ENCODE measurements at regions not wholly inside any gene's neighbourhood (a gene's known extent, or its start where the extent isn't known, plus 50 kb on each side); places are given as distances from the start of the nearest gene placed in this dataset.

GRCh38 chr10:24149640-24150039 lies 59.3 kb upstream of the KIAA1217 start:
- no peak overlapping the region for H3K18ac ChIP-seq (ENCODE audit: low read length)
- no peak overlapping the region for H3K4ac ChIP-seq (ENCODE audit: low read length)
- no peak overlapping the region for H2BK12ac ChIP-seq (ENCODE audit: low read length)
- H4K91ac ChIP-seq (ENCODE audit: low read depth, low read length, poor library complexity) = no peak overlapping the region
- DNase-seq (ENCODE audit: low spot score) = no peak
- H2BK120ac ChIP-seq (ENCODE audit: low read depth, low read length) = no peak overlapping the region
- H2AK5ac ChIP-seq (ENCODE audit: low read depth, low read length) = no peak overlapping the region
- no peak overlapping the region for H3K4me3 ChIP-seq (ENCODE audit: low read length in 2 of 2)
- no peaks in the 10 kb centered on the region for H3K4me1 ChIP-seq (ENCODE audit: control insufficient read depth in 2 of 2, insufficient read depth in 1 of 2, low read depth in 1 of 2, low read length in 2 of 2)
- no peak overlapping the region for H3K4me2 ChIP-seq (ENCODE audit: insufficient read depth, low read length, poor library complexity, severe bottlenecking)
- peaks cover 0 to 6% (median 0%) of the 10 kb centered on the region in 3 experiments for H3K27me3 ChIP-seq (ENCODE audit: control insufficient read depth in 3 of 3, insufficient read depth in 3 of 3, low read depth in 1 of 3, low read length in 3 of 3)
- no peaks in the 10 kb centered on the region for H3K79me1 ChIP-seq (ENCODE audit: low read depth, low read length)
- H3K14ac ChIP-seq (ENCODE audit: low read length) = no peak overlapping the region
- WGBS, 2 donors (ENCODE audit: extremely low coverage in 2 of 2, insufficient read length in 2 of 2, insufficient replicate concordance in 1 of 2) = no CpG with 5 or more reads among the region's 2 CpGs
- H2AFZ ChIP-seq (ENCODE audit: low read length) = no peak overlapping the region
- H3K27ac ChIP-seq (replicated peaks; ENCODE audit: low read length) = no peak overlapping the region
- no peak overlapping the region for H4K8ac ChIP-seq (ENCODE audit: low read depth, low read length)
- H3K36me3 ChIP-seq (replicated peaks in 1 of 2; ENCODE audit: control insufficient read depth in 2 of 2, insufficient read depth in 2 of 2, low read length in 2 of 2) = no peaks in the 10 kb centered on the region
- H2BK5ac ChIP-seq (ENCODE audit: low read length) = no peak overlapping the region
- H3K9me3 ChIP-seq (replicated peaks in 1 of 2; ENCODE audit: control insufficient read depth in 2 of 2, insufficient read depth in 1 of 2, low read depth in 1 of 2, low read length in 2 of 2) = no peaks in the 10 kb centered on the region
- H3K23ac ChIP-seq (ENCODE audit: low read depth, low read length, poor library complexity) = no peak overlapping the region
- H3K9ac ChIP-seq (ENCODE audit: low read depth, low read length, poor library complexity) = no peak overlapping the region
- no peak overlapping the region for H2BK15ac ChIP-seq (ENCODE audit: low read length)

- Histone ChIP-seq H4K91ac (ENCODE audit: low read depth, low read length, poor library complexity) (no peak overlapping the region), H3K4ac (ENCODE audit: low read length) (no peak overlapping the region), H3K14ac (ENCODE audit: low read length) (no peak overlapping the region), H2BK120ac (ENCODE audit: low read depth, low read length) (no peak overlapping the region), H2BK15ac (ENCODE audit: low read length) (no peak overlapping the region), H3K18ac (ENCODE audit: low read length) (no peak overlapping the region), H4K8ac (ENCODE audit: low read depth, low read length) (no peak overlapping the region), H3K79me1 (ENCODE audit: low read depth, low read length) (no peaks in the 10 kb centered on the region), H2BK5ac (ENCODE audit: low read length) (no peak overlapping the region), H2AFZ (ENCODE audit: low read length) (no peak overlapping the region), H2BK12ac (ENCODE audit: low read length) (no peak overlapping the region), H2AK5ac (ENCODE audit: low read depth, low read length) (no peak overlapping the region), H3K4me2 (ENCODE audit: insufficient read depth, low read length, poor library complexity, severe bottlenecking) (no peak overlapping the region), H3K23ac (ENCODE audit: low read depth, low read length, poor library complexity) (no peak overlapping the region), H3K9ac (ENCODE audit: low read depth, low read length, poor library complexity) (no peak overlapping the region), H3K4me3 (ENCODE audit: low read length in 2 of 2) (no peak overlapping the region), H3K36me3 (replicated peaks in 1 of 2; ENCODE audit: control insufficient read depth in 2 of 2, insufficient read depth in 2 of 2, low read length in 2 of 2) (no peaks in the 10 kb centered on the region), H3K27ac (replicated peaks; ENCODE audit: low read length) (no peak overlapping the region), H3K4me1 (ENCODE audit: control insufficient read depth in 2 of 2, insufficient read depth in 1 of 2, low read depth in 1 of 2, low read length in 2 of 2) (no peaks in the 10 kb centered on the region), H3K9me3 (replicated peaks in 1 of 2; ENCODE audit: control insufficient read depth in 2 of 2, insufficient read depth in 1 of 2, low read depth in 1 of 2, low read length in 2 of 2) (no peaks in the 10 kb centered on the region), H3K27me3 (ENCODE audit: control insufficient read depth in 3 of 3, insufficient read depth in 3 of 3, low read depth in 1 of 3, low read length in 3 of 3) (peaks cover 0 to 6% (median 0%) of the 10 kb centered on the region in 3 experiments)
- no CpG with 5 or more reads among the region's 3 CpGs for WGBS, 2 donors (ENCODE audit: extremely low coverage in 2 of 2, insufficient read length in 2 of 2, insufficient replicate concordance in 1 of 2)
- no peak for DNase-seq (ENCODE audit: low spot score)
These were observed 58.1 kb upstream of the KIAA1217 start for GRCh38 chr10:24150853-24151252.

GRCh38 chr10:24152270-24152669 lies 56.7 kb upstream of the KIAA1217 start:
- Histone ChIP-seq H3K9me3 (replicated peaks in 1 of 2; ENCODE audit: control insufficient read depth in 2 of 2, insufficient read depth in 1 of 2, low read depth in 1 of 2, low read length in 2 of 2) (no peaks in the 10 kb centered on the region), H3K4me1 (ENCODE audit: control insufficient read depth in 2 of 2, insufficient read depth in 1 of 2, low read depth in 1 of 2, low read length in 2 of 2) (no peaks in the 10 kb centered on the region), H3K4ac (ENCODE audit: low read length) (no peak overlapping the region), H4K91ac (ENCODE audit: low read depth, low read length, poor library complexity) (no peak overlapping the region), H3K9ac (ENCODE audit: low read depth, low read length, poor library complexity) (no peak overlapping the region), H2BK120ac (ENCODE audit: low read depth, low read length) (no peak overlapping the region), H3K14ac (ENCODE audit: low read length) (no peak overlapping the region), H2BK5ac (ENCODE audit: low read length) (no peak overlapping the region), H2BK15ac (ENCODE audit: low read length) (no peak overlapping the region), H2AK5ac (ENCODE audit: low read depth, low read length) (no peak overlapping the region), H3K4me3 (ENCODE audit: low read length in 2 of 2) (no peak overlapping the region), H3K36me3 (replicated peaks in 1 of 2; ENCODE audit: control insufficient read depth in 2 of 2, insufficient read depth in 2 of 2, low read length in 2 of 2) (no peaks in the 10 kb centered on the region), H3K23ac (ENCODE audit: low read depth, low read length, poor library complexity) (no peak overlapping the region), H4K8ac (ENCODE audit: low read depth, low read length) (no peak overlapping the region), H3K27ac (replicated peaks; ENCODE audit: low read length) (no peak overlapping the region), H2AFZ (ENCODE audit: low read length) (no peak overlapping the region), H3K18ac (ENCODE audit: low read length) (no peak overlapping the region), H3K27me3 (ENCODE audit: control insufficient read depth in 3 of 3, insufficient read depth in 3 of 3, low read depth in 1 of 3, low read length in 3 of 3) (peaks cover 0 to 6% (median 0%) of the 10 kb centered on the region in 3 experiments), H2BK12ac (ENCODE audit: low read length) (no peak overlapping the region), H3K79me1 (ENCODE audit: low read depth, low read length) (no peaks in the 10 kb centered on the region), H3K4me2 (ENCODE audit: insufficient read depth, low read length, poor library complexity, severe bottlenecking) (no peak overlapping the region)
- no CpG with 5 or more reads among the region's 2 CpGs for WGBS, 2 donors (ENCODE audit: extremely low coverage in 2 of 2, insufficient read length in 2 of 2, insufficient replicate concordance in 1 of 2)
- DNase-seq (ENCODE audit: low spot score) = no peak

- Histone ChIP-seq H3K9ac (ENCODE audit: low read depth, low read length, poor library complexity) (no peak overlapping the region), H3K18ac (ENCODE audit: low read length) (no peak overlapping the region), H3K9me3 (replicated peaks in 1 of 2; ENCODE audit: control insufficient read depth in 2 of 2, insufficient read depth in 1 of 2, low read depth in 1 of 2, low read length in 2 of 2) (peaks cover 0 to 2% of the 10 kb centered on the region in 2 donors), H3K79me1 (ENCODE audit: low read depth, low read length) (no peaks in the 10 kb centered on the region), H2AFZ (ENCODE audit: low read length) (no peak overlapping the region), H3K23ac (ENCODE audit: low read depth, low read length, poor library complexity) (no peak overlapping the region), H2BK120ac (ENCODE audit: low read depth, low read length) (no peak overlapping the region), H2AK5ac (ENCODE audit: low read depth, low read length) (no peak overlapping the region), H2BK15ac (ENCODE audit: low read length) (no peak overlapping the region), H4K8ac (ENCODE audit: low read depth, low read length) (no peak overlapping the region), H3K27me3 (ENCODE audit: control insufficient read depth in 3 of 3, insufficient read depth in 3 of 3, low read depth in 1 of 3, low read length in 3 of 3) (peaks cover 0 to 6% (median 0%) of the 10 kb centered on the region in 3 experiments), H3K4me3 (ENCODE audit: low read length in 2 of 2) (no peak overlapping the region), H3K4me1 (ENCODE audit: control insufficient read depth in 2 of 2, insufficient read depth in 1 of 2, low read depth in 1 of 2, low read length in 2 of 2) (no peaks in the 10 kb centered on the region), H3K27ac (replicated peaks; ENCODE audit: low read length) (no peak overlapping the region), H4K91ac (ENCODE audit: low read depth, low read length, poor library complexity) (no peak overlapping the region), H3K4me2 (ENCODE audit: insufficient read depth, low read length, poor library complexity, severe bottlenecking) (no peak overlapping the region), H2BK5ac (ENCODE audit: low read length) (no peak overlapping the region), H3K14ac (ENCODE audit: low read length) (no peak overlapping the region), H2BK12ac (ENCODE audit: low read length) (no peak overlapping the region), H3K4ac (ENCODE audit: low read length) (no peak overlapping the region), H3K36me3 (replicated peaks in 1 of 2; ENCODE audit: control insufficient read depth in 2 of 2, insufficient read depth in 2 of 2, low read length in 2 of 2) (no peaks in the 10 kb centered on the region)
- no CpG with 5 or more reads among the region's 3 CpGs for WGBS, 2 donors (ENCODE audit: extremely low coverage in 2 of 2, insufficient read length in 2 of 2, insufficient replicate concordance in 1 of 2)
- no peak for DNase-seq (ENCODE audit: low spot score)
These were observed 55.9 kb upstream of the KIAA1217 start for GRCh38 chr10:24153031-24153430.
